Stimulated activated CD8-positive, alpha-beta memory T cell treated with anti-CD3 and anti-CD28 coated beads, Interleukin-2, amount 100 ng/mL, for 48 hours (primary cell): ENCODE measurements at regions not wholly inside any gene's neighbourhood (a gene's known extent, or its start where the extent isn't known, plus 50 kb on each side); places are given as distances from the start of the nearest gene placed in this dataset.
"Not testable (repeated sequence)": the region's sequence is repeated elsewhere in the genome, so short reads cannot be mapped to it uniquely, and the experiment has no call there.

Experiments
- DNase-seq, 2 donors: peaks; one replicate each; pipeline ENCODE4 v3.0.0-alpha.2; 2020; ENCODE audit warnings: low read depth in 2 of 2

- DNase-seq = no peak
Observed at GRCh38 chr6:4412077-4412476, 276.7 kb upstream of the ECI2 start.

GRCh38 chr6:4407710-4408109 is 272.3 kb upstream of the ECI2 start:
- DNase-seq = not testable (repeated sequence)

- no peak for DNase-seq
Observed at GRCh38 chr6:4405621-4406212, 270.3 kb upstream of the ECI2 start.

- DNase-seq = no peak
Observed at GRCh38 chr6:4404415-4404814, 269.0 kb upstream of the ECI2 start.

- no peak for DNase-seq
Observed at GRCh38 chr6:4403828-4404227, 268.5 kb upstream of the ECI2 start.

- no peak for DNase-seq
Observed at GRCh38 chr6:4403023-4403752, 267.8 kb upstream of the ECI2 start.

- no peak for DNase-seq
Observed at GRCh38 chr6:4402477-4402976, 267.2 kb upstream of the ECI2 start.

- DNase-seq = no peak
Observed at GRCh38 chr6:4401408-4402368, 266.3 kb upstream of the ECI2 start.

- no peak for DNase-seq
Observed at GRCh38 chr6:4399656-4400055, 264.3 kb upstream of the ECI2 start.

- DNase-seq = no peak
Observed at GRCh38 chr6:4398791-4399190, 263.4 kb upstream of the ECI2 start.

- DNase-seq = no peak
Observed at GRCh38 chr6:4397307-4397706, 261.9 kb upstream of the ECI2 start.

- no peak for DNase-seq
Observed at GRCh38 chr6:4396044-4396443, 260.7 kb upstream of the ECI2 start.

- no peak for DNase-seq
Observed at GRCh38 chr6:4395386-4395785, 260.0 kb upstream of the ECI2 start.

- no peak for DNase-seq
Observed at GRCh38 chr6:4394786-4395185, 259.4 kb upstream of the ECI2 start.

GRCh38 chr6:4388675-4389074 is 253.3 kb upstream of the ECI2 start:
- no peak for DNase-seq

- DNase-seq = no peak
Observed at GRCh38 chr6:4384656-4385055, 249.3 kb upstream of the ECI2 start.

GRCh38 chr6:4383910-4384638 is 248.7 kb upstream of the ECI2 start:
- no peak for DNase-seq

GRCh38 chr6:4382362-4382853 is 247.0 kb upstream of the ECI2 start:
- DNase-seq = no peak

- DNase-seq = no peak
Observed at GRCh38 chr6:4381381-4381780, 246.0 kb upstream of the ECI2 start.

GRCh38 chr6:4380881-4381281 is 245.5 kb upstream of the ECI2 start:
- DNase-seq = no peak

GRCh38 chr6:4379958-4380357 is 244.6 kb upstream of the ECI2 start:
- DNase-seq = no peak
